ENCODE measurements at regions not wholly inside any gene's neighbourhood (a gene's known extent, or its start where the extent isn't known, plus 50 kb on each side); places are given as distances from the start of the nearest gene placed in this dataset.

DNA sequence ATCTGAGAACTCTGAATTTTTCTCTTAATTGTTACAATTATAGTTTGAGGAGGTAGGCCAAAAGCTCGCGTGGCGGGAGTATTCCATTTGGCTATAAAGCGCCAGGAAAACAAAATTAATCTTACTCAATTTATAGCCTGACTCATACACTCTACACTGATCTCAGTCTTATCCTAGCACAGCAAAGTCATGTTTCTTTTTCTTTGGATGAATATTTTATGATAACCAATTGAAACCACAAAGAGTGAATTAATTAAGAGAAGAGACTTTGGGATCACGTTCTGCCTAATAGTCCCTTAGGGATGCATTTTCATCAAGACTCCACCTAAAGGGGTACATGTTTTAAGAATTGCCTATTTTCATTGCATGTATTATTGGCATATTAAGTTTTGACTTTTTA lies 420.8 kb downstream of the HGF start:
- no peak for DNase-seq (ENCODE audit: extremely low spot score)
- POLR2A ChIA-PET, result no interaction called here
- CTCF ChIA-PET, result no interaction called here
- no peak for TF ChIP-seq ZNF384 (IDR thresholded peaks at IDR 0.05)
- no peak for TF ChIP-seq SUZ12 (IDR thresholded peaks at IDR 0.05)
- no peak for TF ChIP-seq CTBP1 (IDR thresholded peaks at IDR 0.05; ENCODE audit: borderline replicate concordance)
- no peak for TF ChIP-seq FOXM1 (IDR thresholded peaks at IDR 0.05; ENCODE audit: borderline replicate concordance)
- TF ChIP-seq L3MBTL2 (conservative IDR thresholded peaks at IDR 0.05), result no peak
- no peak for TF ChIP-seq FOXA1 (IDR thresholded peaks at IDR 0.05)
- TF ChIP-seq TARDBP (IDR thresholded peaks at IDR 0.05), result no peak

DNA sequence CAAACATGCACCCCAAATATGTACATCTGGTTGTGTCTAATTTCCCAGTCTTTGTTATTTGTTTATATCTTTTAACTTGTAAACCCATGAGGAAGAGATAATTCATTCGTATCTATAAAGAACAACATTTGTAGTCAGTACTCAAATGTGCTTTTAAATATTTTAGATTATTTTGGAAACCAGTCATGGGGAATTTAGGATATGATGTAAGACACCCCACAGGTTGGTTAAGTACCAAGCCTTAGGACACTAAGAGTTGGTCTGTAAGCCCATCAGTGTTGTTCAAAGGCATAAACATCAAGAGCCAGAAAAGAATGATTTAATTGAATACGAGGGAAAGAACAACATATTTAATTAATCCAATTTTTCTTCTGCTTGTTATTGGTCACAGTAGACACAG lies 421.1 kb upstream of the SEMA3C start:
- no peak for DNase-seq (ENCODE audit: extremely low spot score)
- POLR2A ChIA-PET, result no interaction called here
- CTCF ChIA-PET, result no interaction called here
- no peak for TF ChIP-seq SUZ12 (IDR thresholded peaks at IDR 0.05)
- TF ChIP-seq ZNF384 (IDR thresholded peaks at IDR 0.05), result no peak
- no peak for TF ChIP-seq FOXM1 (IDR thresholded peaks at IDR 0.05; ENCODE audit: borderline replicate concordance)

DNA sequence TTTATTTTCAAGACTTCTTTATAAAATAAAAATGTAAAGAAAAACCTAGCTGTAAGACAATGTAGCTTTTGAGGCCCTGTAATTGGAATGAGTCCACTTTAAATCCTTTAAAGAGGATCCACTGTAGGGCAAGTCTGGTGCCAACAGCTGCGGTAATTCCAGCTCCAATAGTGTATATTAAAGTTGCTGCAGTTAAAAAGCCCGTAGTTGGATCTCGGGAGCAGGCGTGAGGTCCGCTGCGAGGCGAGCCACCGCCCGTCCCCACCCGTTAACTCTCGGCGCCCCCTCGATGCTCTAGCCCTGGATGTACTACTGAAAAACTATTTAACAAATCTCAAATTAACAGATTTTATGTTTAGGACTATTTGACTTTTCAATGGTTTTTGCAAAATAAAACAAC lies 414.7 kb upstream of the SEMA3C start:
- no peak for TF ChIP-seq HDGF (IDR thresholded peaks at IDR 0.05; ENCODE audit: borderline replicate concordance)
- TF ChIP-seq SUZ12 (IDR thresholded peaks at IDR 0.05), result no peak
- ChIA-PET CTCF (interaction anchor here (0.6 kb wide), 1 partner anchor 309 kb away, joined by 3 read pairs; no protein-coding TSS in a partner anchor), POLR2A (no interaction called here)
- no peak for DNase-seq (ENCODE audit: extremely low spot score)

DNA sequence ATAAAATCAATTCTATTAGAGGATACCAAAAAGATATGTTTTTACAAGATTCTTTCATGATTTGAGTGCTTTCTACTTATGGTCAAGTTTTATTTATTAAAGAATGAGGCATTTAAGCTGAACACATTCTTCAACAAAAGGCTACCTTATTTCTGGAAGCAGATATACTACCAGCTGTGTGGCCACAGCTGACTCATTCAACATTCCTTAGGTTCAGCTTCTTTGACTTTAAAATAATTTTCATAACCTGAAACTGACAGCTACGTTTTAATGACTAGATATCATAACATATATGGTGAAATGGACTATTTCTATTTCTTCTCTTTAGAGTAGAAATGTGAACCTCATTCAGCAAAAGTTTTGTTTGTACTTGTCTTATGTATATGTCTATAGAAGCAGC lies 414.2 kb upstream of the SEMA3C start:
- DNase-seq (ENCODE audit: extremely low spot score), result no peak
- POLR2A ChIA-PET, result no interaction called here

DNA sequence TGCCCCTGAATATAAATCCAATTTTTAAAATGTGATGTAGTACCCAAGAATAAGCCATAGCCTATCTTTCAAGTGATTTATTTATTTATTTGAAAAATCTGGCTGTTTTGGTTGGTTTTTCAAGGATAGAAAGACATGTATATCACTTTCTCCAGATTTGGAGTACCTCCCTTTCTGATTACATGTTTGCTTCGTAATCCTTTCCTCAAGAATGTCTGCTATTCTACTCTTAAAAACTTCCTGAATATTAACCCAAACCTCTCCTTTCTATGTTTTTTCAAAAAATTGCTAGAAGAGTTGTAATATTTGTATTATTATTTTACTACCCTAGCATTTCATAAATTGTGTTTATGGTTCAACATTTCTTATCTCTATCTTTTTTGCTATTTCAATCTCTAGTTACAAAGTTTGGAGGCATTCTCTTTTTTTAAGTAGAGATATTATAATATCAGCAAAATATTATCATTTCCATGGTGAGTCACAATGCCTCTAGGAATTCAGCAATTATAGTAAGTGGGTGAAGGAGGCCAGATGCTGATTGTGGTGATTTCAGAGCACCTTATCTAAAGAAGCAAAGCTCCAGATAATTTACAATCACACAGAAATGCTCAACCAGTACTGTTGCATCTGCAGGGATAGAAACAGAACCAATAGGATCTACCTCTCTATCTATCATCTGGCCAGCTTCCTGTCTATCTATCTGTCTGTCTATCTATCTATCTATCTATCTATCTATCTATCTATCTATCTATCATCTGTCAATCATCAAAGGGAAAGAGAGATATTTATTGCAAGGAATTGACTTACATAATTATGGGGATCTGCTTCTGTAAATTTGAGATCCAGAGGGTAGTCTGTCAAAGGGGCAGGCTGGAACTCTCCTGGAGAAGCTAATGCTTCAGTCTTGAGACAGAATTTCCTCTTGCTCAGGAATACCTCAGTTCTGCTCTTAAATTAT lies 412.5 kb upstream of the SEMA3C start:
- DNase-seq (ENCODE audit: extremely low spot score), result no peak
- ChIA-PET POLR2A (no interaction called here), CTCF (no interaction called here)
- TF ChIP-seq ELF4 (IDR thresholded peaks at IDR 0.05) (no peak), SP1 (IDR thresholded peaks at IDR 0.05) (no peak), NFRKB (IDR thresholded peaks at IDR 0.05) (no peak), FOXK2 (IDR thresholded peaks at IDR 0.05) (no peak), ARNT (IDR thresholded peaks at IDR 0.05) (no peak), SUZ12 (IDR thresholded peaks at IDR 0.05) (no peak)
- TF ChIP-seq, protein P1, sequence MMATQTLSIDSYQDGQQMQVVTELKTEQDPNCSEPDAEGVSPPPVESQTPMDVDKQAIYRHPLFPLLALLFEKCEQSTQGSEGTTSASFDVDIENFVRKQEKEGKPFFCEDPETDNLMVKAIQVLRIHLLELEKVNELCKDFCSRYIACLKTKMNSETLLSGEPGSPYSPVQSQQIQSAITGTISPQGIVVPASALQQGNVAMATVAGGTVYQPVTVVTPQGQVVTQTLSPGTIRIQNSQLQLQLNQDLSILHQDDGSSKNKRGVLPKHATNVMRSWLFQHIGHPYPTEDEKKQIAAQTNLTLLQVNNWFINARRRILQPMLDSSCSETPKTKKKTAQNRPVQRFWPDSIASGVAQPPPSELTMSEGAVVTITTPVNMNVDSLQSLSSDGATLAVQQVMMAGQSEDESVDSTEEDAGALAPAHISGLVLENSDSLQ (IDR thresholded peaks at IDR 0.05), result peak; percentile 26; the same call in 1 of the 2 replicates

More for the DNA sequence above, 414.2 kb upstream of the SEMA3C start:
- TF ChIP-seq ZNF384 (IDR thresholded peaks at IDR 0.05) (no peak), NFRKB (IDR thresholded peaks at IDR 0.05) (no peak), HDGF (IDR thresholded peaks at IDR 0.05; ENCODE audit: borderline replicate concordance) (no peak), CTBP1 (IDR thresholded peaks at IDR 0.05; ENCODE audit: borderline replicate concordance) (no peak), SUZ12 (IDR thresholded peaks at IDR 0.05) (no peak), FOXM1 (IDR thresholded peaks at IDR 0.05; ENCODE audit: borderline replicate concordance) (no peak), FOXA1 (IDR thresholded peaks at IDR 0.05) (no peak), TARDBP (IDR thresholded peaks at IDR 0.05) (no peak), BHLHE40 (IDR thresholded peaks at IDR 0.05; ENCODE audit: borderline replicate concordance) (no peak), ARNT (IDR thresholded peaks at IDR 0.05) (no peak), LEF1 (IDR thresholded peaks at IDR 0.05; ENCODE audit: borderline replicate concordance) (no peak), FOXK2 (IDR thresholded peaks at IDR 0.05) (no peak), ELF4 (IDR thresholded peaks at IDR 0.05) (no peak), SP1 (IDR thresholded peaks at IDR 0.05) (no peak), L3MBTL2 (conservative IDR thresholded peaks at IDR 0.05) (no peak)
- TF ChIP-seq, protein P1 (IDR thresholded peaks at IDR 0.05), result no peak
- CTCF ChIA-PET, result interaction anchor here (0.6 to 0.8 kb wide), 2 partner anchors 308 to 608 kb away, joined by 3 read pairs; no protein-coding TSS in a partner anchor

DNA sequence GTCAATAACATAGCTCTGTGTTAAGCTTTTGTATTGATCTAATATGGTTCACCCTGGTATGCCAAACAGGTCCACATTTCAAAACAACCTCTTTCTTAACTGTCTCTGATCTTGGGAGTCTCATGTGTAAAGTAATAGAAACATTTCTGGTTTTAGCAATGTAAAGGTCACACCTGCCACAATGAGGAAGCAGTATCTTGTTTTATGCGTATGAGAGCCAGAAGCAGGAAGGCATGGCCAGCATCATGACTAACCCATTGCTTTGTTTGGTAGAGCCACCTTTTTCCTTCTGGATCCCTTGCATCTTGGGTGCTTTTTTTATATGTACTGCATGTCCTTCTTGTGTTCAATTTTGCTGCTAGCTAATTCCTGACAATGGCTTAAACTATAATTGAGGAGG lies 411.3 kb upstream of the SEMA3C start:
- ChIA-PET POLR2A (no interaction called here), CTCF (no interaction called here)
- no peak for TF ChIP-seq LEF1 (IDR thresholded peaks at IDR 0.05; ENCODE audit: borderline replicate concordance)
- no peak for TF ChIP-seq NFRKB (IDR thresholded peaks at IDR 0.05)
- TF ChIP-seq HDGF (IDR thresholded peaks at IDR 0.05; ENCODE audit: borderline replicate concordance), result no peak
- no peak for TF ChIP-seq FOXK2 (IDR thresholded peaks at IDR 0.05)
- TF ChIP-seq FOXA1 (IDR thresholded peaks at IDR 0.05), result no peak
- DNase-seq (ENCODE audit: extremely low spot score), result no peak

DNA sequence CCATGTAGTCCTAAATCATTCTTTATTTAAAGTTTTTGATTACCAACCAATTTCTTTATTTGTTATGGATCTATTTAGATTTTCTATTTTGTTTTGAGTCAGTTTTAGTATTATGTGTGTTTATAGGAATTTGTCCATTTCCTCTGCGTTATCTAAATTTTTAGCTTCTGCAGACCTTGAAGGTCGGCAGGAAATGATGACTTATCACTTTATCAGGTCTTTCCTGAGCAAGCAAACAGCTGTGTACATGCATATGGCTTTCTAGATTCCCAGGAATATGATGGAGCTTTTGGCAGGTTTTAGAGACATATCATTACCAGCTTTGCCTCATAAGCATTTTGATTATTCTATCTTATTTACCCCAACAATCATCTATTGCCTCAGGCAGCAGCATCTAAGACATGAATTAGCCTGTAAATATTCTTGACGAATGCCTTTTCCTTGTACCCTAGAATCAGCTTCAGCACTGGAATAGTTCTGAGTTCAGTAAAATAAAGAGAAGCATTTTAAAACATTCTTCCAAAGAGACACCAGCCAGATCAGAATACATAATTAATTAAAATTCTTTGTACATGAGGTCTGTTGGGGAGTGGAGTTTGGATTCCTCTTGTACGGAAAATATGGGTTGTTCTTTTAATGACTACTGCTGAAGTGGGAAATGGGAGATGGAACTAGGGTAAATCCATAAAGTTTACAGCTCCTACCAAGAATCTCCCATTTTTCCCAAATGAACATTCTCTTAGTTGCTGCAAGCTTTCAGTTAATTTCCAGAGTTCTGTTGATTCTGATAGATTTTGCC lies 408.8 kb upstream of the SEMA3C start:
- no peak for DNase-seq (ENCODE audit: extremely low spot score)
- TF ChIP-seq NFRKB (IDR thresholded peaks at IDR 0.05) (no peak), ELF4 (IDR thresholded peaks at IDR 0.05) (no peak), LEF1 (IDR thresholded peaks at IDR 0.05; ENCODE audit: borderline replicate concordance) (no peak), CTBP1 (IDR thresholded peaks at IDR 0.05; ENCODE audit: borderline replicate concordance) (no peak), FOXA1 (IDR thresholded peaks at IDR 0.05) (no peak), BHLHE40 (IDR thresholded peaks at IDR 0.05; ENCODE audit: borderline replicate concordance) (no peak), SUZ12 (IDR thresholded peaks at IDR 0.05) (no peak), L3MBTL2 (conservative IDR thresholded peaks at IDR 0.05) (no peak), FOXM1 (IDR thresholded peaks at IDR 0.05; ENCODE audit: borderline replicate concordance) (no peak), TARDBP (IDR thresholded peaks at IDR 0.05) (no peak), ARNT (IDR thresholded peaks at IDR 0.05) (no peak), HDGF (IDR thresholded peaks at IDR 0.05; ENCODE audit: borderline replicate concordance) (no peak), FOXK2 (IDR thresholded peaks at IDR 0.05) (no peak), ZNF384 (IDR thresholded peaks at IDR 0.05) (no peak), SP1 (IDR thresholded peaks at IDR 0.05) (no peak)
- TF ChIP-seq, protein P1 (IDR thresholded peaks at IDR 0.05), result no peak
- CTCF ChIA-PET, result no interaction called here
- POLR2A ChIA-PET, result no interaction called here

All from HEK293T (cell line).